GM18505 (cell line): ENCODE measurements at regions not wholly inside any gene's neighbourhood (a gene's known extent, or its start where the extent isn't known, plus 50 kb on each side); places are given as distances from the start of the nearest gene placed in this dataset.
A peak's percentile ranks its signal among the peaks of the same experiment; 100 is the strongest.

Experiments
- ATAC-seq: cut with Tn5 transposase; IDR thresholded peaks from one replicate; pipeline ENCODE4 v1.9.1; 2021; ENCODE audit not compliant: unreplicated experiment
- POLR2A ChIP-seq: IDR thresholded peaks from 4 replicates; pipeline ENCODE4 v1.6.1; 2011; ENCODE audit warnings: borderline replicate concordance; ENCODE audit not compliant: insufficient read depth, insufficient read length; ENCODE audit errors: extremely low read depth

- TF ChIP-seq POLR2A, result no peak
- peak; percentile 81 for ATAC-seq
Measured at GRCh38 chr1:55277377-55278130, 62.4 kb upstream of the USP24 start.

- no peak for TF ChIP-seq POLR2A
Measured at GRCh38 chr1:55276671-55277376, 61.7 kb upstream of the USP24 start.

GRCh38 chr1:55275941-55276341 lies 60.8 kb upstream of the USP24 start:
- TF ChIP-seq POLR2A, result no peak
- no peak for ATAC-seq

More at GRCh38 chr1:55276671-55277376, 61.7 kb upstream of the USP24 start:
- ATAC-seq, result no peak

GRCh38 chr1:55275151-55275748 lies 60.1 kb upstream of the USP24 start:
- TF ChIP-seq POLR2A, result no peak
- no peak for ATAC-seq

DNA sequence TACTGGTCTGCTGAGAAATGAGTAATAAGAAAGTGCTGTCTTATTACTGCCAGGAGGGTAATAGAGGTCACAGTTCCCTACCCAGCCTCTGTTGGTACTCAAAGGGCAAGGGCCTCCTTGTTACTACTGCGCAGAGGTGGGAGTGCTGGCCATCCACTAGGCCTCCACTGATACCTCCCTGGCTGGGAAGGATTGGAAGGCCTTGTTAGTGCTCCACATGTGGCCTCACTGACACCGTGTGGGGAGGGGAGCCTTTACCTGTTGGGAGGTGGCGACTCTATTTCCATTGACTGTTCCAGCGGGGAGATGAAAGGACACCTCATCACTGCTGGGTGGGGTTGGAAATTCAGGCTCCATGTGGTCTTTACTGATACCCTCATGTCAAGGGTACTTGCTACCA lies 57.8 kb upstream of the USP24 start:
- no peak for TF ChIP-seq POLR2A
- no peak for ATAC-seq
